Kidney epithelial cell (primary cell): ENCODE measurements at regions not wholly inside any gene's neighbourhood (a gene's known extent, or its start where the extent isn't known, plus 50 kb on each side); places are given as distances from the start of the nearest gene placed in this dataset.

ENCODE experiments used
- DNase-seq: peaks from one replicate; pipeline ENCODE4 v3.0.0-alpha.2; 2010; ENCODE audit warnings: low read depth
- H3K27me3 ChIP-seq: 2 replicates; pipeline ENCODE4 v1.6.0; 2011; ENCODE audit warnings: low read length; ENCODE audit not compliant: control insufficient read depth, insufficient read depth
- H3K36me3 ChIP-seq: 2 replicates; pipeline ENCODE4 v1.5.1; 2011; ENCODE audit warnings: low read length; ENCODE audit not compliant: control insufficient read depth, insufficient read depth
- H3K4me3 ChIP-seq: 2 replicates; pipeline ENCODE4 v1.5.1; 2011; ENCODE audit warnings: low read depth, mild to moderate bottlenecking, control low read depth, low read length
- CTCF ChIP-seq: IDR thresholded peaks from 2 replicates; pipeline ENCODE4 v1.5.1; 2011; ENCODE audit warnings: mild to moderate bottlenecking, moderate library complexity, low read length, control low read depth, inconsistent platforms; ENCODE audit not compliant: insufficient read depth, poor library complexity, severe bottlenecking

- Histone ChIP-seq H3K27me3 (peaks cover 14% of the 10 kb centered on the region), H3K36me3 (no peaks in the 10 kb centered on the region), H3K4me3 (no peak overlapping the region)
- peak; percentile 90 for TF ChIP-seq CTCF
- peak; percentile 1 for DNase-seq
Observed at GRCh38 chr6:30396833-30397479, 52.0 kb downstream of the RPP21 start.

- no peaks in the 10 kb centered on the region for H3K36me3 ChIP-seq
- no peak for TF ChIP-seq CTCF
- DNase-seq: no peak
- H3K4me3 ChIP-seq: no peak overlapping the region
- H3K27me3 ChIP-seq: peaks cover 14% of the 10 kb centered on the region
Observed at GRCh38 chr6:30397697-30398096, 52.7 kb downstream of the RPP21 start.

- no peaks in the 10 kb centered on the region for H3K36me3 ChIP-seq
- H3K27me3 ChIP-seq: peaks cover 14% of the 10 kb centered on the region
- TF ChIP-seq CTCF: no peak
- H3K4me3 ChIP-seq: no peak overlapping the region
- DNase-seq: peak; percentile 5
Observed at GRCh38 chr6:30399390-30400058, 54.6 kb downstream of the RPP21 start.

- DNase-seq: no peak
- H3K27me3 ChIP-seq: peaks cover 2% of the 10 kb centered on the region
- TF ChIP-seq CTCF: no peak
- no peak overlapping the region for H3K4me3 ChIP-seq
- H3K36me3 ChIP-seq: no peaks in the 10 kb centered on the region
Observed at GRCh38 chr6:30405934-30406333, 61.0 kb downstream of the RPP21 start.

- no peak for TF ChIP-seq CTCF
- H3K4me3 ChIP-seq: no peak overlapping the region
- no peak for DNase-seq
- peaks cover 4% of the 10 kb centered on the region for H3K27me3 ChIP-seq
- no peaks in the 10 kb centered on the region for H3K36me3 ChIP-seq
Observed at GRCh38 chr6:30409184-30409583, 64.2 kb downstream of the RPP21 start.
